Sigmoid colon (tissue), 4 donors: ENCODE measurements at regions not wholly inside any gene's neighbourhood (a gene's known extent, or its start where the extent isn't known, plus 50 kb on each side); places are given as distances from the start of the nearest gene placed in this dataset.

Source experiments
- CTCF ChIP-seq, 4 experiments: fragments of 450-650 bp in 3 of 4; fragments of 200-600 bp in 1 of 4; IDR thresholded peaks; one replicate each; pipeline ENCODE4 v1.5.1; 2016 to 2019; ENCODE audit warnings: antibody characterized with exemption in 4 of 4, mild to moderate bottlenecking in 3 of 4, moderate library complexity in 2 of 4
- POLR2A ChIP-seq, 2 donors: fragments of 450-650 bp; IDR thresholded peaks; one replicate each; pipeline ENCODE4 v1.6.1; 2016; ENCODE audit warnings: antibody characterized with exemption in 2 of 2, mild to moderate bottlenecking in 2 of 2, moderate library complexity in 2 of 2
- POLR2AphosphoS5 ChIP-seq, 4 donors: sonication (generic); formaldehyde crosslinking; IDR thresholded peaks; one replicate each; pipeline ENCODE4 v1.6.1; 2017; ENCODE audit warnings: antibody characterized with exemption in 4 of 4

DNA sequence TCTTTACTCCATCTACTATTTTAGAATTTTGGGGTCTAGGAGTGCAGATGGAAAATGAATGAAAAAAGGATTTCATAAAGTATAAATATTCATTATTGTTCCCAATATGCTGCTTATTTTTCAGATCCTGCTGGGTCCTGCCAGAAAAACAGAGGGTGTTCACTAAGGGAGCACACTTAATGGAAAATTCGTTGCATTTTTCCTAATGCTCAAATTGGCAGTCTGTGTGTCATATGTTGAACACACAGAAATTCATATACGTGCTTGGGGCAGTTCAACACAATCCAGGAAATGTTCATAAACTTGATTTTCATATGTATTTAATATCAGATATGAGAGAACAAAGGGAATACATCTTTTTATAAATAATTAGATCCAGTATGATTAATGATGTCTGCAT lies 1019.4 kb downstream of the EPHA7 start:
- no peak for TF ChIP-seq CTCF (IDR thresholded peaks at IDR 0.05)
- TF ChIP-seq POLR2AphosphoS5 (IDR thresholded peaks at IDR 0.05) = no peak
- no peak for TF ChIP-seq POLR2A (IDR thresholded peaks at IDR 0.05)
